GM21529 (cell line): ENCODE measurements at regions not wholly inside any gene's neighbourhood (a gene's known extent, or its start where the extent isn't known, plus 50 kb on each side); places are given as distances from the start of the nearest gene placed in this dataset.

Experiments used
- ATAC-seq: cut with Tn5 transposase; IDR thresholded peaks from one replicate; pipeline ENCODE4 v1.9.1; 2021; ENCODE audit not compliant: unreplicated experiment

- ATAC-seq: no peak
Observed at GRCh38 chr2:235165136-235165535, 213.3 kb downstream of the SH3BP4 start.

DNA sequence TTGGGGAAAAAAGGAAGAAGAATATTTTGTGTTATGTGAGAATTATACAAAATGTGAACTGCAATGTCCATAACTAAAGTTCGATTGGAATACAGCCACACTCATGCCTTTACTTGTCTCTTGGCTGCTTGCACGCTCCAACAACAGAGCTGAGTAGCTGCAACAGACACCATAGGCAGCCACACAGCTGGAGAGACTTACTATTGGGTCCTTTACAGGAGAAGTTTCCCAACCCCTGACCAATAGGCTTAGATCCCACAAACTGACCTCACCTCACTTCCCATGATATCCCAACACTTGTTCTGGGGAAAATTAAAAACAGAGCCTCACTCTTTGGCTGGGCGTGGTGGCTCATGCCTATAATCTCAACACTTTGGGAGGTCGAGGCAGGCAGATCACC is 213.8 kb downstream of the SH3BP4 start:
- ATAC-seq: no peak

DNA sequence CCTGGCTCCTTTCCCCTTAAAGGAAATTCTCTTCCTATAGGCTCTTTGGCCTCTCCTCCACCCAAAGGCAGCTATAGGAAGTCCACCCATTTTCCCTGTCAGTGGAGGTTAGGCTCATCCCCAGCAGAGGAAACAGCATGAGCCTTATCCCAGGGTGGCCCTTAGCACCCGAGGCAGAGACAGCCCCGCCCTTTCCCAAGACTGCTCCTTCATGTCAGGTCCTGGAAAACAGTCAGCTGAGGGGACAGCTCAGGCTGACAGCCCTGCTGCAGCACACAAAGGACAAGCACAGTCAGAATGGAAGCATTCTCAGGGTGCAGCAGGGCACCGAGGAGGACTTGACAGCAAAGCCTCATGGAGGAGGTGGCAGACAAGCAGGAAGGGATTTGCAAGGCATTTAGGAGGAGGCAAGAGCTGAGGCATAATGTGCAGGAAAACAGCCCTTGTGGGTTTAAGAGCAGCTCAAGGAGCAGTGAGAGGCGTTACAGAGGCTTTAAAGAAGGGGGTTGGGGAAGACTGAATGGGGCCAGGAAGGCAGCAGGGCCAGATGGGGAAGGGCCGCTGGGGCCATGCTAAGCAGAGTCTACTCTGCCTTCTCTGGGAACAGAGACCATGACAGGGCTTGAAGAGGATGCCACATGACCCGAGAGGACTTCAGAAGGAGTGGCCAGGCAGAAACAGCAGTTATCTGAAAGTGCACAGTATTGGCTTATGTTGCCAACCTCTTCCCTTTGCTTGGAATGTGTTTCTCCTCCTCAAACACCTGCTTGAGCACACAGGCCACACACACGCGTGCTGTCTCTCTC is 216.6 kb downstream of the SH3BP4 start:
- no peak for ATAC-seq

DNA sequence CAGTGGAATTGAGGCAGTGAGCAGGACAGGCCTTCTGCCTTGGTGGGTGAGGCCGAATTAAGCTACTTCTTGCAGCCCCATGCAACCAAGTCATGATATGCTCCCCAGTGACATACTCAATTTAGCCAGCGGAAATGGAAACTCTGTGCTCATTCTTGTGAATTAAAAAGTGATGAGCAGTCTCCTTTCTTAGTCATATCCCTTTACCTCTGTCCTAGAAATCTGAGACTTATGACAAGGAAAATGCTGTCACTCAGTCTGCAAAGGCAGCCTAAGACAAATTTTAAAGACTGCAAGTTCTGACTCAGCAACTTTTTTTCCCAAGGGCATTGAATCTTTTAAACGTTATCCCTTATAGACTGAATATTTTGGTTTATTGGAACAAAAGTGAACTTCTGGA is 218.2 kb downstream of the SH3BP4 start:
- ATAC-seq: no peak

- no peak for ATAC-seq
Observed at GRCh38 chr2:235170536-235171521, 219.0 kb downstream of the SH3BP4 start.

GRCh38 chr2:235171550-235172031 is 219.8 kb downstream of the SH3BP4 start:
- no peak for ATAC-seq

DNA sequence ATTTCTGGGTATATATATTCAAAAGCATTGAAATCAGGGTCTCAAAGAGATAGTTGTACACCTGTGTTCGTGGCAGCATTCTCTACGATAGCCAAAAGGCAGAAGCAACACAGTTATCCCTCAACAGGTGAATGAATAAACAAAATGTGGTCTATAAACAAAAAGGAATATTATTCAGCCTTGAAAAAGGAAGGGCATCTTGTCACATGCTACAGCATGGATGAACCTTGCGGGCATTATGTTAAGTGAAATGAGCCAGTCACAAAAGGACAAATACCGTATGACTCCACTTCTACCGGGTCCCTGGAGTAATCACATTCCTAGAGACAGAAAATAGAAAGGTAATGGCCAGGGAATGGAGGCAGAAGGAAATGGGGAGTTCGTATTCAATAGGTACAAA is 228.8 kb downstream of the SH3BP4 start:
- no peak for ATAC-seq

DNA sequence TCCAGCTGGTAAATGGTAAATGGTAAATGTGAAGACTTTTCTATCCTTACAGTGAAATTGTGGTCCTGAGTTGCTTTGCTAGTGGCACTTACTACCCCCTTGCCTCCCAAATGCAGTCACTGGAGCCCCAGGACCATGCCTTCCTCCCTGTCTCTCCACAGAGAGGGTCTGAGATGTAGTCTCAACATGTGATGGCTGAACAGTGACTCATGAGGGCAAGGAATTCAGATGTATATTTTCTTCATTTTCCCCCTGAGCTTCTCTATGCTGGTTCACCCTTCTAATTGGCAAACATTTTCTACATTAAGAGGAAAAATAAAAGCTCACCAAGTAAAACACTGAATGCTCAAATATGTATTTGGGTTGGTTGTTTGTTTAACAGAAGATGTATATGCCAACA is 232.0 kb downstream of the SH3BP4 start:
- no peak for ATAC-seq

GRCh38 chr2:235187806-235188205 is 236.0 kb downstream of the SH3BP4 start:
- ATAC-seq: no peak

GRCh38 chr2:235191486-235191885 is 239.7 kb downstream of the SH3BP4 start:
- ATAC-seq: no peak

GRCh38 chr2:235191978-235192377 is 240.2 kb downstream of the SH3BP4 start:
- no peak for ATAC-seq

DNA sequence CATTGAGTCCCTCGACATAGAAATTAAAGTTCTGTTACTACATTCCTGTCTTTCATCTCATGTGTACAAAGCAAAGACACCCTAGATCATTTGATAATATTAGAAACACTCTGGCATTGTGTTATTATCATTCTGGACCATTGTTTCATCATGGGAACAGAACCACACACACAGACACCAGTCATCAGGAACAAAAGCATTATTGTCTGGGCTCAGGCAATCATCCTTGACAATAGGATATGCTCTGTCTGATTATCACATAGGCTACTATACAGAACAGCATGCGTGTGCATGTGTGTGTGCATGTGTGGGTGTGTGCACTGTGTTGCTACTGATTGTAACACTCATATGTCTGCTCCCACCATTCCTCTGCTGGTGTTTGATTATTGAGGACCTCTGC is 242.5 kb downstream of the SH3BP4 start:
- ATAC-seq: no peak

GRCh38 chr2:235194836-235195235 is 243.0 kb downstream of the SH3BP4 start:
- ATAC-seq: no peak

DNA sequence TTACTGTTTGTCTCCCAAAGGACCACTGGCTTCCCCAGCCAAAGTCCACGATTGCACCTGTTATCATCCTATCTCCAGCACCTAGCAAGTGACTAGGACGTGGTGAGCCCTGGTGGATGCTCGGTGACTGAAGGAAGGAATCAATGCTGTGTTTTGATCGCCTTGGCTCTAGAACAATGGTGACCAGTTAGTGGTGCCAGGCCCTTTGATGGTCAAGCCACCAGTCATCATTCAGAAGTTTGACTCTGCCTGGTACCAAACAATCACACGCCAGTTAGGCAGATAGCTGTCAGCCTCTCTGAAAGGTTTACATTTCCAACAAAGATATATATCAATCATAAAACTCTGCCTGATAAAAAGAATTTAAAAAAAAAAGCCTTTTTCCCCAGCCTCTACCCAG is 244.1 kb downstream of the SH3BP4 start:
- no peak for ATAC-seq

DNA sequence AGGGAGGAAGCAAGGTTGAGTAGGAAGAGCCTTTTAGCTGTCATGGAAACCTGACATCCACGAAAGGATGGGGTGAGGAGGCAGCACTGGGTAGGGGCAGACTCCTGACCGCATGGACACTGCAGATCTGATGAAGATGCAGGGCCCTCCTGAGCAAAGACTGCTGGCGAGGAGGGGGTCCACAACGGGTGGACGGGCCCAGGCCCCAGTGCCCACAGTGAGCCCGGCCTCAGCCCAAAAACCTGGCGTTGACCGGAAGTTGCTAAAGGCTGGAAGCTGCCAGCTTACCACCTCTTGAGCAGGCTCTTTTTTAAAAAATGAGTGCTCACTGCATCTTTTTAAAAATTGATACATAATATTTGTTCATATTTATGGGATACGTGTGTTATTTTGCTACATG is 247.3 kb downstream of the SH3BP4 start:
- no peak for ATAC-seq

DNA sequence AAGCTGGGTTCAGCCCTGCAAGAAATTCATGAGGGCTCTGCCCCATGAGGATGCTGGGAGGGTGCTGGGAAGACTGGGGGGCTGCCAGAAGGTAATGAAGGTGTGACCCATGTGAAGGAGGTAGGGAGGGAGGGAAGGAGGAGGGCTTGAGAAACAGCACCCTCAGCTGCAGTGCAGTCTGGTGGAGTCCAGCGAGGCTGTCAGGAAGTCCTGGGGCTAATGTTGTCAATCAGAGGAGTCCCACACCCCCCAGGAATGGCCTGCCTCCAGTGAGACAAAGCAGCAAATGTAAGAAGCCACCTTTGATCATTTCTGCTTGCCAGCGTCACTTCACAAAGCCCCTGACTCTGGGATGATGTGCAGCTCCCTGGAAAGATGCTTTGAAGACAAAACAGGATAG is 248.4 kb downstream of the SH3BP4 start:
- ATAC-seq: no peak

- ATAC-seq: no peak
Observed at GRCh38 chr2:235201756-235202155, 249.9 kb downstream of the SH3BP4 start.

DNA sequence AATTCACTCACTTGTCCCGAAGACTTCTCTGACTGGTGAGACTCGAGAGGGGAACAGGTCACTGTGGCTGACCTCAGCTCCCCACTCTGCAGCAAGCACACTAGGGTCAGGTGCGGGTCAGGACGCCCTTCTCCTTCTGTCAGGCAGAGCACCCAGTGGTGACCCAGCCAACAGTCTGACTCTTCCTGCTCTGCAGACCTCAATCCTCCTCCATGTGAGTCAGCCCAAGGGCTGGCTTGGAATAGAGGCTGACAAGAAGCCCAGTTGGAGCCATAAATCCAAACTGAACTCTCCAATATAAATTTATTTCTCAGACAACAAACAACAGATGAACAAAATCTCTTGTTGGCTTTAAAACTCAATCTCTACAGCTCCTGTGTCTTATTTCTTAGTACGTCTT is 253.1 kb downstream of the SH3BP4 start:
- ATAC-seq: no peak

- ATAC-seq: no peak
Observed at GRCh38 chr2:235206399-235206798, 254.6 kb downstream of the SH3BP4 start.

GRCh38 chr2:235206980-235207579 is 255.3 kb downstream of the SH3BP4 start:
- ATAC-seq: peak; percentile 69

DNA sequence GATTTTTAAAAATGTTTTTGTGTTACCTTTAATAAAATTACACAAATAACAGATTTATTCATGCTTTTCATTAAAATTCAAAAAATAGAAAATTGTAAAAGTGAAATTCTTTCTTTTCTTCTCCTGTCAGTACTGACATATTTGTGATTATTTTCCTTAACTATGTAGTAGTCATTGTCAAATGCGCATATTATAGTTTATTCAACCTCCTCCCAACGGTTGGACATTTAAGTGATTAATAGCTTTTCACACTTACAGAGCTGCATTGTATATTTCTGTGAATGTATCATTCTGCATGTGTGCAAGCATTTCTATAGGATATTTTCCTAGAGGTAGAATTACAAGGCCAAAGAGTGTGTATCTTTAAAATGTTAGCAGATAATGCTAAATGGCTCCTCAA is 259.2 kb downstream of the SH3BP4 start:
- ATAC-seq: no peak
